Progenitor cell of endocrine pancreas (in vitro differentiated cells): ENCODE measurements at regions not wholly inside any gene's neighbourhood (a gene's known extent, or its start where the extent isn't known, plus 50 kb on each side); places are given as distances from the start of the nearest gene placed in this dataset.

Experiments
- DNase-seq: peaks from one replicate; pipeline ENCODE4 v3.0.0; 2021; ENCODE audit warnings: low spot score; ENCODE audit not compliant: unreplicated experiment
- H3K27ac Mint-ChIP-seq: 2 replicates; pipeline ENCODE4 v1.8.0; 2021; ENCODE audit warnings: mild to moderate bottlenecking, moderate library complexity, mixed read lengths
- H3K27me3 Mint-ChIP-seq: 2 replicates; pipeline ENCODE4 v1.8.0; 2021; ENCODE audit warnings: mixed read lengths
- H3K36me3 Mint-ChIP-seq: 2 replicates; pipeline ENCODE4 v1.8.0; 2022; ENCODE audit warnings: mixed read lengths; ENCODE audit not compliant: insufficient read depth
- H3K4me1 Mint-ChIP-seq: 2 replicates; pipeline ENCODE4 v1.8.0; 2021; ENCODE audit warnings: low read depth, mixed read lengths
- H3K4me3 Mint-ChIP-seq: 2 replicates; pipeline ENCODE4 v1.8.0; 2021; ENCODE audit warnings: low read depth, mild to moderate bottlenecking, moderate library complexity, mixed read lengths
- H3K9me3 Mint-ChIP-seq: 2 replicates; pipeline ENCODE4 v1.8.0; 2021; ENCODE audit warnings: low read depth, mixed read lengths
- CTCF ChIP-seq: fragments of 200-600 bp; sonication (generic); IDR thresholded peaks from one replicate; pipeline ENCODE4 v1.5.0; 2021; ENCODE audit warnings: antibody characterized with exemption, mild to moderate bottlenecking; ENCODE audit not compliant: unreplicated experiment

DNA sequence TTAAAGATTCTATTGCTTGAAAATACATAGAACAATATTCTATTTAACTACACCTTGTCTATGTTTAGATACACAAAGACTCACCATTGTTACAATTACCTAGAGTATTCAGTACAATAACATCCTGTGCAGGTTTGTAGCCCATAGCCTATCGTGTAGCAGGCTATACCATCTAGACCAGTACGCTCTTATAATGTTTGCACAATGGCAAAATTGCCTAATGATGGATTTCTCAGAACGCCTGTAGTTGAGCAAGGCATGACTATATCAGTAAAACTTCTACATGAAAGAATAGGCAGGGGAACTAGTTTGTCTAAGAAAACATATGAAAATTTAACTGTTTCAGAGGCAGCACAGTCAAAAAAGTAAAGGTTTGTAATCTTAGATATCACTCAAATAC is 375.9 kb downstream of the DAD1 start:
- Mint-ChIP-seq H3K4me3 (no peak overlapping the region), H3K36me3 (no peaks in the 10 kb centered on the region)
- TF ChIP-seq CTCF: no peak

GRCh38 chr14:22210906-22211305 is 378.1 kb downstream of the DAD1 start:
- peaks cover 3% of the 10 kb centered on the region for H3K9me3 Mint-ChIP-seq
- no peak for DNase-seq
- no peaks in the 10 kb centered on the region for H3K36me3 Mint-ChIP-seq
- no peak for TF ChIP-seq CTCF
- peaks cover 10% of the 10 kb centered on the region for H3K4me1 Mint-ChIP-seq
- H3K4me3 Mint-ChIP-seq: no peak overlapping the region
- H3K27me3 Mint-ChIP-seq: peaks cover 8% of the 10 kb centered on the region
- no peak overlapping the region for H3K27ac Mint-ChIP-seq

More for the DNA sequence above, 375.9 kb downstream of the DAD1 start:
- Mint-ChIP-seq H3K27ac (no peak overlapping the region), H3K9me3 (peaks cover 3% of the 10 kb centered on the region), H3K27me3 (peaks cover 8% of the 10 kb centered on the region), H3K4me1 (peaks cover 5% of the 10 kb centered on the region)
- DNase-seq: no peak

- no peak for TF ChIP-seq CTCF
- Mint-ChIP-seq H3K9me3 (peaks cover 3% of the 10 kb centered on the region), H3K4me1 (peaks cover 10% of the 10 kb centered on the region), H3K27me3 (peaks cover 8% of the 10 kb centered on the region), H3K4me3 (no peak overlapping the region), H3K27ac (no peak overlapping the region), H3K36me3 (no peaks in the 10 kb centered on the region)
- DNase-seq: no peak
Measured at GRCh38 chr14:22210026-22210425, 379.0 kb downstream of the DAD1 start.

- H3K27me3 Mint-ChIP-seq: peaks cover 2% of the 10 kb centered on the region
- DNase-seq: no peak
- H3K9me3 Mint-ChIP-seq: peaks cover 11% of the 10 kb centered on the region
- peaks cover 5% of the 10 kb centered on the region for H3K4me1 Mint-ChIP-seq
- H3K27ac Mint-ChIP-seq: no peak overlapping the region
- H3K4me3 Mint-ChIP-seq: no peak overlapping the region
- no peak for TF ChIP-seq CTCF
- peaks cover 2% of the 10 kb centered on the region for H3K36me3 Mint-ChIP-seq
Measured at GRCh38 chr14:22203036-22203435, 386.0 kb downstream of the DAD1 start.

GRCh38 chr14:22202313-22202712 is 386.7 kb downstream of the DAD1 start:
- Mint-ChIP-seq H3K27ac (no peak overlapping the region), H3K36me3 (peaks cover 2% of the 10 kb centered on the region), H3K9me3 (peaks cover 16% of the 10 kb centered on the region), H3K4me3 (no peak overlapping the region), H3K27me3 (peaks cover 2% of the 10 kb centered on the region), H3K4me1 (peaks cover 5% of the 10 kb centered on the region)
- DNase-seq: no peak
- TF ChIP-seq CTCF: no peak
